ENCODE measurements at regions not wholly inside any gene's neighbourhood (a gene's known extent, or its start where the extent isn't known, plus 50 kb on each side); places are given as distances from the start of the nearest gene placed in this dataset.
"Not testable (repeated sequence)": the region's sequence is repeated elsewhere in the genome, so short reads cannot be mapped to it uniquely, and the experiment has no call there.

- not testable (repeated sequence) for H3K79me1 ChIP-seq (replicated peaks; ENCODE audit: low read length, poor library complexity, severe bottlenecking); H3K9me3 ChIP-seq (ENCODE audit: control insufficient read depth, low read length); H2AK5ac ChIP-seq (ENCODE audit: low read length, severe bottlenecking); H3K4me1 ChIP-seq (ENCODE audit: control insufficient read depth, insufficient read depth, low read depth, low read length); H3K4ac ChIP-seq (ENCODE audit: low read depth in 1 of 2, low read length in 2 of 2); H3K27ac ChIP-seq (ENCODE audit: low read length, poor library complexity, severe bottlenecking); H2BK5ac ChIP-seq (ENCODE audit: low read depth, low read length, poor library complexity, severe bottlenecking); H2AFZ ChIP-seq (ENCODE audit: low read depth, low read length); H2BK15ac ChIP-seq (ENCODE audit: low read depth, poor library complexity, severe bottlenecking); H3K27me3 ChIP-seq (ENCODE audit: control insufficient read depth in 1 of 2, insufficient read depth in 1 of 2, low read length in 2 of 2); H2BK12ac ChIP-seq (ENCODE audit: low read length in 2 of 2); H3K14ac ChIP-seq (ENCODE audit: low read length in 2 of 2); H4K8ac ChIP-seq (ENCODE audit: low read length); H3K23ac ChIP-seq (ENCODE audit: low read length in 2 of 2); H3K9ac ChIP-seq (ENCODE audit: low read length); DNase-seq; H3K4me3 ChIP-seq (ENCODE audit: insufficient read depth in 1 of 2, low read depth in 1 of 2, low read length in 2 of 2); H3K4me2 ChIP-seq (ENCODE audit: low read length, poor library complexity, severe bottlenecking); H3K36me3 ChIP-seq (ENCODE audit: control insufficient read depth in 1 of 2, insufficient read depth in 2 of 2, low read depth in 1 of 2, low read length in 2 of 2); H2BK120ac ChIP-seq (ENCODE audit: low read depth, low read length); H4K91ac ChIP-seq (ENCODE audit: low read length)
- WGBS, result 89% methylated on average over 19 of the region's 24 CpGs
- peak overlapping the region in 1 of 2 experiments; percentile 4 for H3K18ac ChIP-seq (ENCODE audit: low read depth in 1 of 2, low read length in 2 of 2)
These were observed 124.9 kb upstream of the AKAP13 start for GRCh38 chr15:85255502-85255901.

GRCh38 chr15:85256009-85256997 lies 124.1 kb upstream of the AKAP13 start:
- DNase-seq, result peak; percentile 45
- not testable (repeated sequence) for H2BK120ac ChIP-seq (ENCODE audit: low read depth, low read length); H2BK5ac ChIP-seq (ENCODE audit: low read depth, low read length, poor library complexity, severe bottlenecking); H3K23ac ChIP-seq (ENCODE audit: low read length in 2 of 2); H4K8ac ChIP-seq (ENCODE audit: low read length); H3K27me3 ChIP-seq (ENCODE audit: control insufficient read depth in 1 of 2, insufficient read depth in 1 of 2, low read length in 2 of 2); H3K4me3 ChIP-seq (ENCODE audit: insufficient read depth in 1 of 2, low read depth in 1 of 2, low read length in 2 of 2); H2AFZ ChIP-seq (ENCODE audit: low read depth, low read length); H2BK12ac ChIP-seq (ENCODE audit: low read length in 2 of 2); H3K9ac ChIP-seq (ENCODE audit: low read length); H3K4me2 ChIP-seq (ENCODE audit: low read length, poor library complexity, severe bottlenecking); H3K36me3 ChIP-seq (ENCODE audit: control insufficient read depth in 1 of 2, insufficient read depth in 2 of 2, low read depth in 1 of 2, low read length in 2 of 2); H3K79me1 ChIP-seq (replicated peaks; ENCODE audit: low read length, poor library complexity, severe bottlenecking); H2BK15ac ChIP-seq (ENCODE audit: low read depth, poor library complexity, severe bottlenecking); H3K14ac ChIP-seq (ENCODE audit: low read length in 2 of 2); H3K9me3 ChIP-seq (ENCODE audit: control insufficient read depth, low read length); H3K4me1 ChIP-seq (ENCODE audit: control insufficient read depth, insufficient read depth, low read depth, low read length); H3K27ac ChIP-seq (ENCODE audit: low read length, poor library complexity, severe bottlenecking); H2AK5ac ChIP-seq (ENCODE audit: low read length, severe bottlenecking); H3K4ac ChIP-seq (ENCODE audit: low read depth in 1 of 2, low read length in 2 of 2)
- peak overlapping the region; percentile 15 for H4K91ac ChIP-seq (ENCODE audit: low read length)
- peak overlapping the region in 1 of 2 experiments; percentile 2 for H3K18ac ChIP-seq (ENCODE audit: low read depth in 1 of 2, low read length in 2 of 2)
- 91% methylated on average over 22 of the region's 25 CpGs for WGBS

GRCh38 chr15:85258062-85258445 lies 122.3 kb upstream of the AKAP13 start:
- H4K8ac ChIP-seq (ENCODE audit: low read length); H3K27ac ChIP-seq (ENCODE audit: low read length, poor library complexity, severe bottlenecking); H3K9ac ChIP-seq (ENCODE audit: low read length); H3K4ac ChIP-seq (ENCODE audit: low read depth in 1 of 2, low read length in 2 of 2); H2AFZ ChIP-seq (ENCODE audit: low read depth, low read length); H3K79me1 ChIP-seq (replicated peaks; ENCODE audit: low read length, poor library complexity, severe bottlenecking); H2BK15ac ChIP-seq (ENCODE audit: low read depth, poor library complexity, severe bottlenecking); H2BK12ac ChIP-seq (ENCODE audit: low read length in 2 of 2); H3K4me1 ChIP-seq (ENCODE audit: control insufficient read depth, insufficient read depth, low read depth, low read length); H3K36me3 ChIP-seq (ENCODE audit: control insufficient read depth in 1 of 2, insufficient read depth in 2 of 2, low read depth in 1 of 2, low read length in 2 of 2); H3K23ac ChIP-seq (ENCODE audit: low read length in 2 of 2); H3K4me2 ChIP-seq (ENCODE audit: low read length, poor library complexity, severe bottlenecking); H3K9me3 ChIP-seq (ENCODE audit: control insufficient read depth, low read length); H3K4me3 ChIP-seq (ENCODE audit: insufficient read depth in 1 of 2, low read depth in 1 of 2, low read length in 2 of 2); H4K91ac ChIP-seq (ENCODE audit: low read length); H3K18ac ChIP-seq (ENCODE audit: low read depth in 1 of 2, low read length in 2 of 2); DNase-seq; H3K27me3 ChIP-seq (ENCODE audit: control insufficient read depth in 1 of 2, insufficient read depth in 1 of 2, low read length in 2 of 2); H2AK5ac ChIP-seq (ENCODE audit: low read length, severe bottlenecking); H3K14ac ChIP-seq (ENCODE audit: low read length in 2 of 2); H2BK5ac ChIP-seq (ENCODE audit: low read depth, low read length, poor library complexity, severe bottlenecking); H2BK120ac ChIP-seq (ENCODE audit: low read depth, low read length): not testable (repeated sequence)
- WGBS, result 100% methylated on average over 2 of the region's 4 CpGs

- H2AK5ac ChIP-seq (ENCODE audit: low read length, severe bottlenecking); H2AFZ ChIP-seq (ENCODE audit: low read depth, low read length); H3K23ac ChIP-seq (ENCODE audit: low read length in 2 of 2); DNase-seq; H3K9ac ChIP-seq (ENCODE audit: low read length); H3K4me2 ChIP-seq (ENCODE audit: low read length, poor library complexity, severe bottlenecking); H2BK15ac ChIP-seq (ENCODE audit: low read depth, poor library complexity, severe bottlenecking); H2BK120ac ChIP-seq (ENCODE audit: low read depth, low read length); H3K36me3 ChIP-seq (ENCODE audit: control insufficient read depth in 1 of 2, insufficient read depth in 2 of 2, low read depth in 1 of 2, low read length in 2 of 2); H2BK12ac ChIP-seq (ENCODE audit: low read length in 2 of 2); H3K27ac ChIP-seq (ENCODE audit: low read length, poor library complexity, severe bottlenecking); H4K8ac ChIP-seq (ENCODE audit: low read length); H3K4me1 ChIP-seq (ENCODE audit: control insufficient read depth, insufficient read depth, low read depth, low read length); H3K14ac ChIP-seq (ENCODE audit: low read length in 2 of 2); H3K18ac ChIP-seq (ENCODE audit: low read depth in 1 of 2, low read length in 2 of 2); H4K91ac ChIP-seq (ENCODE audit: low read length); H2BK5ac ChIP-seq (ENCODE audit: low read depth, low read length, poor library complexity, severe bottlenecking); H3K4ac ChIP-seq (ENCODE audit: low read depth in 1 of 2, low read length in 2 of 2); H3K27me3 ChIP-seq (ENCODE audit: control insufficient read depth in 1 of 2, insufficient read depth in 1 of 2, low read length in 2 of 2); H3K9me3 ChIP-seq (ENCODE audit: control insufficient read depth, low read length); H3K4me3 ChIP-seq (ENCODE audit: insufficient read depth in 1 of 2, low read depth in 1 of 2, low read length in 2 of 2); H3K79me1 ChIP-seq (replicated peaks; ENCODE audit: low read length, poor library complexity, severe bottlenecking): not testable (repeated sequence)
- no CpG with 5 or more reads among the region's 19 CpGs for WGBS
These were observed 121.7 kb upstream of the AKAP13 start for GRCh38 chr15:85258559-85259209.

Measured in mesenchymal stem cell (in vitro differentiated cells and primary cell).